ENCODE measurements at regions not wholly inside any gene's neighbourhood (a gene's known extent, or its start where the extent isn't known, plus 50 kb on each side); places are given as distances from the start of the nearest gene placed in this dataset.

GRCh38 chr10:78137147-78137546, 103.5 kb downstream of the RPS24 start:
- TF ChIP-seq FOXM1 (IDR thresholded peaks at IDR 0.05; ENCODE audit: borderline replicate concordance), result no peak
- no peak for TF ChIP-seq TARDBP (IDR thresholded peaks at IDR 0.05)

All from HEK293T (cell line).